Cardiac fibroblast (primary cell): ENCODE measurements at regions not wholly inside any gene's neighbourhood (a gene's known extent, or its start where the extent isn't known, plus 50 kb on each side); places are given as distances from the start of the nearest gene placed in this dataset.

Experiments used
- DNase-seq, 2 donors: peaks; one replicate each; pipeline versions ENCODE4 v3.0.0 to v3.0.0-alpha.2; 2010; ENCODE audit warnings: low read depth in 2 of 2
- H3K4me3 ChIP-seq, 2 donors: replicated peaks in 1 of 2; 1 replicate in 1 of 2; 2 replicates in 1 of 2; pipeline ENCODE4 v1.5.1; 2011; ENCODE audit warnings: low read depth in 2 of 2, low read length in 2 of 2, mild to moderate bottlenecking in 2 of 2, moderate library complexity in 1 of 2
- TF ChIP-seq, protein P1 (sequence below): IDR thresholded peaks from one replicate; pipeline ENCODE4 v1.5.1; 2011; ENCODE audit warnings: low read depth, mild to moderate bottlenecking, low read length, inconsistent platforms

DNA sequence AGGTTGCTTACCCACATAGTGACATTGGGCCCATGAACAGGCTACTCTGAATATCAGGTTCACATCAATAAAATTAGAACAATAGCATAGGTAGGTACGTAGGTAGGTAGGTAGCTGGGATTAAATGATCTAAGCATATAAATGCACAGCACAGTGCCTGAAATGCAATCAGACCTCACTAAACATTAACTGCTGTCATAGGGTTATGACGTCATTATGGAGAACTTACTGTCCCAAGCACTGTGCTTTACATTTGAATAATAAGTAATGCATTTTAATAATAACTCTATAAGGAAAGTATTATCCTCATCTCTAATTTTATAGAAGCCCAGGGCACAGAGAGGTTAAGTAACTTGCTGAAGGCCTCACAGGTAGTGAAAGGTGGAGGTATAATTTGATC, 112.5 kb downstream of the RPS24 start:
- no peak for DNase-seq
- TF ChIP-seq, protein P1, sequence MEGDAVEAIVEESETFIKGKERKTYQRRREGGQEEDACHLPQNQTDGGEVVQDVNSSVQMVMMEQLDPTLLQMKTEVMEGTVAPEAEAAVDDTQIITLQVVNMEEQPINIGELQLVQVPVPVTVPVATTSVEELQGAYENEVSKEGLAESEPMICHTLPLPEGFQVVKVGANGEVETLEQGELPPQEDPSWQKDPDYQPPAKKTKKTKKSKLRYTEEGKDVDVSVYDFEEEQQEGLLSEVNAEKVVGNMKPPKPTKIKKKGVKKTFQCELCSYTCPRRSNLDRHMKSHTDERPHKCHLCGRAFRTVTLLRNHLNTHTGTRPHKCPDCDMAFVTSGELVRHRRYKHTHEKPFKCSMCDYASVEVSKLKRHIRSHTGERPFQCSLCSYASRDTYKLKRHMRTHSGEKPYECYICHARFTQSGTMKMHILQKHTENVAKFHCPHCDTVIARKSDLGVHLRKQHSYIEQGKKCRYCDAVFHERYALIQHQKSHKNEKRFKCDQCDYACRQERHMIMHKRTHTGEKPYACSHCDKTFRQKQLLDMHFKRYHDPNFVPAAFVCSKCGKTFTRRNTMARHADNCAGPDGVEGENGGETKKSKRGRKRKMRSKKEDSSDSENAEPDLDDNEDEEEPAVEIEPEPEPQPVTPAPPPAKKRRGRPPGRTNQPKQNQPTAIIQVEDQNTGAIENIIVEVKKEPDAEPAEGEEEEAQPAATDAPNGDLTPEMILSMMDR = no peak
- no peak overlapping the region for H3K4me3 ChIP-seq

DNA sequence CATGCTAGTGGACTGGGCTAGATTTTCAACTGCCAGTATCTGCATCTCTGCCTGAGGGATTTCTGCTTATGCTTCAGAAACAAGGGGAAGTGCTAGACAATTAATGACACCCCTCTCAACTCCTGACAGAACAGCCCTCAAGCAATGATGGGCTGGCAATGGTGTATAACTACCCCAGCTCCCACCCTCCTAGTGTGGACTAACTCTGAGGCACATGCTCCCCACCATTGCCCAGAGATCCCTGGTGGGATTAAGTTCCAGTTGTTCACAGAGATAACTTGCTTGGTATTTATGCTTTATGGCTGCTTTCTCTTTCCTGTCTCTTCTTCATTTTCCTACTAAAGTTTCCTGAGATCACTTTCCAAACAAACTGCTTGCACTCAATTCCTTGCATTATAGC, 113.5 kb downstream of the RPS24 start:
- no peak for DNase-seq
- no peak overlapping the region for H3K4me3 ChIP-seq
- TF ChIP-seq, protein P1 = no peak

DNA sequence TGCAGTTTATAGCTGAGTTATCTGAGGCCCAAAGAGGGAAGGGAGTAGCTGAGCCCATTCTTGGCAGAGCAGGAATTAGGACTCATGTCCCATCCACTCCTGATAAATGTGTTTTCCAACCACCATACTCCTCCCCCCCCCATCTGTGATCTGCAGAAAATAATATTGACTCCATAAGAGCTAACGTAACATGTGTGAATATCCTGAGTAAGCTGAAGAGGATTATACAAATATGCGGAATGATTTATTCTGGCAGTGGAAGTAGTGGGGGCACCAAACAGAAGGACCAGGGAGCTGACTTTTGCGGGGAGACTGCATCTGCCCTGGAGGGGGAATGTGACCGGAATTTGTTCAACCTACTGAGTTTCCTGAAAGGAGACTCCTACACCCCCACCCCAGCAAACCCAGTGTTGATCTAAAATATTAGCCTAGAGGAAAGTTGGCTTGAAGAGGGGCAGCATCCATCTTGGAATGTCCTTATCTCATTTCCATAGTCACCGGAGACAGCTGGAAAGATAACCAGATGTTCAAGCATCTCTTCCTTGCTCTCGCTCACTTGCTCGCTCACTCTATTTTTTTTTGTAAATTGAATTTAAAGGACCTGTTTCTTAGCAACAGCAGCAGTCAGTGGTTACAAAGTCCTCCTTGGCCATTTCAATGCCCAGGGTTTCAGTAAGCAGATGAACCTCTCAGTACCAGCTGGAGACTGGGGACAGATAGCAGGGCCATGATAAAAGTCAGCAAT, 114.7 kb downstream of the RPS24 start:
- H3K4me3 ChIP-seq = no peak overlapping the region
- TF ChIP-seq, protein P1 = no peak
- no peak for DNase-seq

DNA sequence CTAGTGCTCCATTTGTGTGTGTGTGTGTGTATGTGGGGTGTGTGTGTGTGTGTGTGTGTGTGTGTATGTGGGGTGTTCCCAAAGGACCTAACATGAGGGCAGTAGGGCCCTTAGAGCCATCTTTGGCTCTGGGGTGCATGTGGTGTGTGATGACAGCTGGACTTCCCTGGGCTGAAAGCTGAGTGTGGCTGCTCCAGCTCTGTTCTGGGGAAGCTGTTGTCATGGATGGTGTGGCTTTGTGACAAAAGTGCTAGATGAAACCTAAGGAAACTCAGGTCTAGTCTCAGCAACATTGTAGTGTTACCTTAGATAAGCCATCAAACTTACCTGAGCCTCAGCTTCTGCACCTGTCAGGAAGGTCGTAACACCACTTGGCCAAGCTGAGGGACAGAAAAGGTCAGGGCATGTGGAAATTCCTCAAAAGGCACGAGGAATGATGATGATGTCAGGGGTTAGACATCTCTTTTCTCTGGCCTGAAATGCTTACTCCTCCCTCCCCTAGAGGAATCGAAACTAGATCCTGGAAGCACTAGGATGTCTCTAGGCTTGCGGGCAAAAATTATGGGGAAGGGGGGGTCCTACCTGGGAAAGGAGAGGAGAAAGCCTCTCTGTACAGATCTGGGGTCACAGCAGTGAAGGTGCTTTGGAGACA, 115.4 kb downstream of the RPS24 start:
- TF ChIP-seq, protein P1 = no peak
- peak in 1 of 2 donors; percentile 28 for DNase-seq
- no peak overlapping the region for H3K4me3 ChIP-seq

DNA sequence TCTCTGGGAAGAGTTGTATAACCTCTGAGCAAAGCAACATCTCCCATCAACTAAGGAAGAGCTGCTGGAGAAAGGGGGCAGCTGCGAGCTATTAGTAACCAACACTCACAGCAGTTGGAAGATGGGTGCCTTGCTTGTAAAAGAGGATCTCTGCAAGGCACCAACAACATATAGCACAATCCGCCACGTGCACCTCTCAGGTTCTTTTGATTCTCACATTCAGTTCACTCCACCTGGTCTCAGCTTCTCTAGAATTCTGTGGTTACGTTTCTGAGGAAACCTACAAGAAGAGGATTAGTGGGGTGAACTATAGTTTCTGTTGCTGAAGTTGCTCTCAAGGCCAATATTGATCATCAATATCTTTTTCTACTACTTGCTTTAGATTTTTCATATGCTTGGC, 117.1 kb downstream of the RPS24 start:
- TF ChIP-seq, protein P1 = no peak
- no peak overlapping the region for H3K4me3 ChIP-seq
- DNase-seq = no peak

DNA sequence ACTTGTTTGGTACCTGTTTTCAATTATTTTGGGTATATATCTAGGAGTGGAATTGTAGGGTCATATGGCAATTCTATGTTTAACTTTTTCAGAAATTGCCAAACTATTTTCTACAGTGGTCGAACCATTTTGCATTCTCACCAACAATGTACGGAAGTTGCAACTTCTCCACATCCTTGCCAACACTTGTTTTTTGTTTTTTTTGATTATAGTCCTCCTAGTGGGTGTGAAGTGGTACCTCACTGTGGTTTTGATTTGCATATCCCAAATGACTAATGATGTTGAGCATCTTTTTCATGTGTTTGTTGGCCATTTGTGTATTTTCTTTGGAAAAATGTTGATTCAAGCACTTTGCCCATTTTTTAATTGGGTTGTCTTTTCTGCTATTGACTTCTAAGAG, 122.1 kb downstream of the RPS24 start:
- TF ChIP-seq, protein P1 = no peak
- no peak for DNase-seq
- H3K4me3 ChIP-seq = no peak overlapping the region
